ENCODE measurements at regions not wholly inside any gene's neighbourhood (a gene's known extent, or its start where the extent isn't known, plus 50 kb on each side); places are given as distances from the start of the nearest gene placed in this dataset.
"Not testable (repeated sequence)": the region's sequence is repeated elsewhere in the genome, so short reads cannot be mapped to it uniquely, and the experiment has no call there.

GRCh38 chr11:22106566-22106965, 86.3 kb upstream of the ANO5 start:
- 40% methylated on average over 1 of the region's 2 CpGs for WGBS (ENCODE audit: insufficient coverage)
- POLR2A ChIA-PET: no interaction called here
- H3K36me3 ChIP-seq (ENCODE audit: control insufficient read depth in 4 of 4, insufficient read depth in 4 of 4, low read length in 3 of 4): no peaks in the 10 kb centered on the region
- CTCF ChIA-PET: no interaction called here
- no peak overlapping the region for H3K4me3 ChIP-seq (ENCODE audit: control insufficient read depth in 1 of 7, extremely low read depth in 1 of 7, insufficient read depth in 4 of 7, low read depth in 2 of 7, low read length in 6 of 7)
- no peak overlapping the region for H3K27ac ChIP-seq (ENCODE audit: insufficient read depth in 1 of 2, low read depth in 1 of 2, low read length in 2 of 2, poor library complexity in 1 of 2, severe bottlenecking in 2 of 2)
- H3K27me3 ChIP-seq (replicated peaks in 2 of 5; ENCODE audit: control insufficient read depth in 4 of 5, insufficient read depth in 5 of 5, low read length in 4 of 5): no peaks in the 10 kb centered on the region
- H3K4me1 ChIP-seq (ENCODE audit: control extremely low read depth in 1 of 4, control insufficient read depth in 4 of 4, insufficient read depth in 4 of 4, low read length in 3 of 4): no peaks in the 10 kb centered on the region
- H3K9me3 ChIP-seq (ENCODE audit: control extremely low read depth in 1 of 5, control insufficient read depth in 4 of 5, insufficient read depth in 2 of 5, low read depth in 1 of 5, low read length in 4 of 5): no peaks in the 10 kb centered on the region
- DNase-seq: no peak

GRCh38 chr11:22115470-22116029, 77.3 kb upstream of the ANO5 start:
- no peaks in the 10 kb centered on the region for H3K36me3 ChIP-seq (ENCODE audit: control insufficient read depth in 4 of 4, insufficient read depth in 4 of 4, low read length in 3 of 4)
- 93% methylated on average over 2 of the region's 3 CpGs for WGBS (ENCODE audit: insufficient coverage)

GRCh38 chr11:22127981-22128380, 64.9 kb upstream of the ANO5 start:
- WGBS (ENCODE audit: insufficient coverage): 88% methylated on average over 2 of the region's 2 CpGs
- DNase-seq; H3K27ac ChIP-seq (ENCODE audit: insufficient read depth in 1 of 2, low read depth in 1 of 2, low read length in 2 of 2, poor library complexity in 1 of 2, severe bottlenecking in 2 of 2); H3K4me1 ChIP-seq (ENCODE audit: control extremely low read depth in 1 of 4, control insufficient read depth in 4 of 4, insufficient read depth in 4 of 4, low read length in 3 of 4); H3K36me3 ChIP-seq (ENCODE audit: control insufficient read depth in 4 of 4, insufficient read depth in 4 of 4, low read length in 3 of 4); H3K9me3 ChIP-seq (ENCODE audit: control extremely low read depth in 1 of 5, control insufficient read depth in 4 of 5, insufficient read depth in 2 of 5, low read depth in 1 of 5, low read length in 4 of 5); CTCF ChIA-PET; H3K4me3 ChIP-seq (ENCODE audit: control insufficient read depth in 1 of 7, extremely low read depth in 1 of 7, insufficient read depth in 4 of 7, low read depth in 2 of 7, low read length in 6 of 7); H3K27me3 ChIP-seq (replicated peaks in 2 of 5; ENCODE audit: control insufficient read depth in 4 of 5, insufficient read depth in 5 of 5, low read length in 4 of 5); POLR2A ChIA-PET: not testable (repeated sequence)

More at GRCh38 chr11:22115470-22116029, 77.3 kb upstream of the ANO5 start:
- Histone ChIP-seq H3K27ac (ENCODE audit: insufficient read depth in 1 of 2, low read depth in 1 of 2, low read length in 2 of 2, poor library complexity in 1 of 2, severe bottlenecking in 2 of 2) (no peak overlapping the region), H3K9me3 (ENCODE audit: control extremely low read depth in 1 of 5, control insufficient read depth in 4 of 5, insufficient read depth in 2 of 5, low read depth in 1 of 5, low read length in 4 of 5) (no peaks in the 10 kb centered on the region), H3K4me1 (ENCODE audit: control extremely low read depth in 1 of 4, control insufficient read depth in 4 of 4, insufficient read depth in 4 of 4, low read length in 3 of 4) (no peaks in the 10 kb centered on the region), H3K27me3 (replicated peaks in 2 of 5; ENCODE audit: control insufficient read depth in 4 of 5, insufficient read depth in 5 of 5, low read length in 4 of 5) (peaks cover 0 to 3% (median 0%) of the 10 kb centered on the region in 5 experiments), H3K4me3 (ENCODE audit: control insufficient read depth in 1 of 7, extremely low read depth in 1 of 7, insufficient read depth in 4 of 7, low read depth in 2 of 7, low read length in 6 of 7) (no peak overlapping the region)
- no peak for DNase-seq
- ChIA-PET POLR2A (no interaction called here), CTCF (interaction anchor here (1.5 kb wide), 1 partner anchor 11 kb away, joined by 3 read pairs; no protein-coding TSS in a partner anchor)

GRCh38 chr11:22130462-22131053, 62.3 kb upstream of the ANO5 start:
- WGBS (ENCODE audit: insufficient coverage): 37% methylated on average over 2 of the region's 3 CpGs
- POLR2A ChIA-PET: no interaction called here

GRCh38 chr11:22133776-22134175, 59.1 kb upstream of the ANO5 start:
- H3K36me3 ChIP-seq (ENCODE audit: control insufficient read depth in 4 of 4, insufficient read depth in 4 of 4, low read length in 3 of 4): no peaks in the 10 kb centered on the region
- no peak overlapping the region for H3K4me3 ChIP-seq (ENCODE audit: control insufficient read depth in 1 of 7, extremely low read depth in 1 of 7, insufficient read depth in 4 of 7, low read depth in 2 of 7, low read length in 6 of 7)
- no peaks in the 10 kb centered on the region for H3K27me3 ChIP-seq (replicated peaks in 2 of 5; ENCODE audit: control insufficient read depth in 4 of 5, insufficient read depth in 5 of 5, low read length in 4 of 5)
- DNase-seq: no peak
- ChIA-PET CTCF (no interaction called here), POLR2A (no interaction called here)
- no peaks in the 10 kb centered on the region for H3K9me3 ChIP-seq (ENCODE audit: control extremely low read depth in 1 of 5, control insufficient read depth in 4 of 5, insufficient read depth in 2 of 5, low read depth in 1 of 5, low read length in 4 of 5)
- no peak overlapping the region for H3K27ac ChIP-seq (ENCODE audit: insufficient read depth in 1 of 2, low read depth in 1 of 2, low read length in 2 of 2, poor library complexity in 1 of 2, severe bottlenecking in 2 of 2)
- no peaks in the 10 kb centered on the region for H3K4me1 ChIP-seq (ENCODE audit: control extremely low read depth in 1 of 4, control insufficient read depth in 4 of 4, insufficient read depth in 4 of 4, low read length in 3 of 4)

More at GRCh38 chr11:22130462-22131053, 62.3 kb upstream of the ANO5 start:
- peaks cover 0 to 5% (median 0%) of the 10 kb centered on the region in 5 experiments for H3K9me3 ChIP-seq (ENCODE audit: control extremely low read depth in 1 of 5, control insufficient read depth in 4 of 5, insufficient read depth in 2 of 5, low read depth in 1 of 5, low read length in 4 of 5)
- peak in 2 of 3 donors; percentile 20 to 30 for DNase-seq
- H3K27ac ChIP-seq (ENCODE audit: insufficient read depth in 1 of 2, low read depth in 1 of 2, low read length in 2 of 2, poor library complexity in 1 of 2, severe bottlenecking in 2 of 2): no peak overlapping the region
- CTCF ChIA-PET: interaction anchor here (1.0 to 2.4 kb wide), 7 partner anchors 9 to 1486 kb away, joined by 3 to 12 read pairs (median 3); no protein-coding TSS in a partner anchor
- no peaks in the 10 kb centered on the region for H3K27me3 ChIP-seq (replicated peaks in 2 of 5; ENCODE audit: control insufficient read depth in 4 of 5, insufficient read depth in 5 of 5, low read length in 4 of 5)
- no peak overlapping the region for H3K4me3 ChIP-seq (ENCODE audit: control insufficient read depth in 1 of 7, extremely low read depth in 1 of 7, insufficient read depth in 4 of 7, low read depth in 2 of 7, low read length in 6 of 7)
- no peaks in the 10 kb centered on the region for H3K36me3 ChIP-seq (ENCODE audit: control insufficient read depth in 4 of 4, insufficient read depth in 4 of 4, low read length in 3 of 4)
- no peaks in the 10 kb centered on the region for H3K4me1 ChIP-seq (ENCODE audit: control extremely low read depth in 1 of 4, control insufficient read depth in 4 of 4, insufficient read depth in 4 of 4, low read length in 3 of 4)

- ChIA-PET POLR2A (no interaction called here), CTCF (no interaction called here)
- Histone ChIP-seq H3K36me3 (ENCODE audit: control insufficient read depth in 4 of 4, insufficient read depth in 4 of 4, low read length in 3 of 4) (no peaks in the 10 kb centered on the region), H3K4me1 (ENCODE audit: control extremely low read depth in 1 of 4, control insufficient read depth in 4 of 4, insufficient read depth in 4 of 4, low read length in 3 of 4) (no peaks in the 10 kb centered on the region), H3K9me3 (ENCODE audit: control extremely low read depth in 1 of 5, control insufficient read depth in 4 of 5, insufficient read depth in 2 of 5, low read depth in 1 of 5, low read length in 4 of 5) (no peaks in the 10 kb centered on the region), H3K4me3 (ENCODE audit: control insufficient read depth in 1 of 7, extremely low read depth in 1 of 7, insufficient read depth in 4 of 7, low read depth in 2 of 7, low read length in 6 of 7) (no peak overlapping the region), H3K27ac (ENCODE audit: insufficient read depth in 1 of 2, low read depth in 1 of 2, low read length in 2 of 2, poor library complexity in 1 of 2, severe bottlenecking in 2 of 2) (no peak overlapping the region), H3K27me3 (replicated peaks in 2 of 5; ENCODE audit: control insufficient read depth in 4 of 5, insufficient read depth in 5 of 5, low read length in 4 of 5) (no peaks in the 10 kb centered on the region)
- DNase-seq: no peak
These were observed 54.6 kb upstream of the ANO5 start for GRCh38 chr11:22138264-22138663.

All from common myeloid progenitor, CD34-positive (primary cell).